ENCODE measurements at regions not wholly inside any gene's neighbourhood (a gene's known extent, or its start where the extent isn't known, plus 50 kb on each side); places are given as distances from the start of the nearest gene placed in this dataset.

DNA sequence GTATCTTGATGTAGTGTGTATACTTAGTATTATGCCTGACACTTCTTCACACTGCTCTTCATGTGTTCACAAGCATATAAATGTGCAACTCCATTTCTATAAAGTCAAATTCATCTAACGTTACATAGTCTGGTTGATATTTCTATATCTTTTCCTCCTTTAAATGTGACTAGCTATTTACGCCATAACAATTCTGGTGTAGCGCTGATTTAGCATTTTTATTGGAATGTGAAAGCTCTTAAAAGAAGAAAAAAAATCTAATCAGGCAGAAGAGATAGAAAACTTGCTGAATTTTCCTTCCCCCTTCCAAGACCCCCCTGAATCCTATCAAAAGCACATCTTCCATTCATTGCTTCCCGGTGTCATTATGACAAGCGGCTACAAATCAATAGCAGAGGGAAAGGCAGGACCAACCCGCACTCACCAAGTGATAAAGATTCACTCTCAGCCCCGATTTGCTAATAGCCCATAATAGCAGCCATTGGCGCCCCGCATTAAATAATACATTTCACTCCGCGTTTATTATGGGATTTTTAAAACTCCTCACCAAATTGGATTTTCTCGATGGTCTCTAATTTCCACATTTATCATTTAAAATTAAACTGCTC lies 299.5 kb upstream of the PMFBP1 start:
- TF ChIP-seq EZH2 (IDR thresholded peaks at IDR 0.05; ENCODE audit: borderline replicate concordance, low read depth, low read length): no peak
- TF ChIP-seq, protein P1, sequence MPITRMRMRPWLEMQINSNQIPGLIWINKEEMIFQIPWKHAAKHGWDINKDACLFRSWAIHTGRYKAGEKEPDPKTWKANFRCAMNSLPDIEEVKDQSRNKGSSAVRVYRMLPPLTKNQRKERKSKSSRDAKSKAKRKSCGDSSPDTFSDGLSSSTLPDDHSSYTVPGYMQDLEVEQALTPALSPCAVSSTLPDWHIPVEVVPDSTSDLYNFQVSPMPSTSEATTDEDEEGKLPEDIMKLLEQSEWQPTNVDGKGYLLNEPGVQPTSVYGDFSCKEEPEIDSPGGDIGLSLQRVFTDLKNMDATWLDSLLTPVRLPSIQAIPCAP (CRISPR knock-in tag; IDR thresholded peaks at IDR 0.05; ENCODE audit: borderline replicate concordance): no peak

All from K562 (cell line).